GM23338 (cell line): ENCODE measurements at regions not wholly inside any gene's neighbourhood (a gene's known extent, or its start where the extent isn't known, plus 50 kb on each side); places are given as distances from the start of the nearest gene placed in this dataset.

Experiments used
- ATAC-seq: fragments of 200-7000 bp; cut with Tn5 transposase; 3 replicates; pipeline ENCODE4 v1.9.1; 2020
- DNase-seq: peaks from one replicate; pipeline ENCODE4 v3.0.0-alpha.2; 2015; ENCODE audit warnings: low spot score
- H2AFZ ChIP-seq: fragments of 200-600 bp; sonication (generic); 2 replicates; pipeline ENCODE4 v1.8.0; 2016; ENCODE audit warnings: antibody characterized with exemption, mild to moderate bottlenecking, moderate library complexity
- H3F3A ChIP-seq: fragments of 200-600 bp; sonication (generic); replicated peaks from 2 replicates; pipeline ENCODE4 v1.8.0; 2017; ENCODE audit warnings: antibody characterized with exemption, mixed run types, low read depth
- H3K27ac ChIP-seq: fragments of 200-600 bp; sonication (generic); 2 replicates; pipeline ENCODE4 v1.6.1; 2016; ENCODE audit warnings: low read depth
- H3K27me3 ChIP-seq: fragments of 200-600 bp; sonication (generic); 2 replicates; pipeline ENCODE4 v1.8.0; 2016; ENCODE audit warnings: mild to moderate bottlenecking, mixed run types, moderate library complexity; ENCODE audit not compliant: insufficient read depth
- H3K36me3 ChIP-seq: fragments of 200-600 bp; sonication (generic); 2 replicates; pipeline ENCODE4 v1.8.0; 2016; ENCODE audit warnings: mild to moderate bottlenecking; ENCODE audit not compliant: insufficient read depth
- H3K4me1 ChIP-seq: fragments of 200-600 bp; sonication (generic); 2 replicates; pipeline ENCODE4 v1.8.0; 2016; ENCODE audit warnings: mild to moderate bottlenecking, moderate library complexity; ENCODE audit not compliant: insufficient read depth
- H3K4me2 ChIP-seq: fragments of 200-600 bp; sonication (generic); 2 replicates; pipeline ENCODE4 v1.7.1; 2017; ENCODE audit warnings: mixed run types
- H3K4me3 ChIP-seq: fragments of 200-600 bp; sonication (generic); 2 replicates; pipeline ENCODE4 v1.6.1; 2016; ENCODE audit warnings: mixed run types
- H3K79me2 ChIP-seq: fragments of 200-600 bp; sonication (generic); replicated peaks from 2 replicates; pipeline ENCODE4 v1.8.0; 2017; ENCODE audit warnings: mild to moderate bottlenecking; ENCODE audit not compliant: insufficient read depth
- H3K9me2 ChIP-seq: fragments of 200-600 bp; sonication (generic); 2 replicates; pipeline ENCODE4 v1.8.0; 2017; ENCODE audit not compliant: insufficient read depth
- H4K20me1 ChIP-seq: fragments of 200-600 bp; sonication (generic); replicated peaks from 2 replicates; pipeline ENCODE4 v1.8.0; 2017; ENCODE audit warnings: mild to moderate bottlenecking; ENCODE audit not compliant: insufficient read depth
- H3K27ac Mint-ChIP-seq: 2 replicates; pipeline ENCODE4 v1.8.0; 2020; ENCODE audit warnings: inconsistent platforms, mild to moderate bottlenecking, moderate library complexity, mixed read lengths
- H3K27me3 Mint-ChIP-seq: 3 replicates; pipeline ENCODE4 v1.8.0; 2022; ENCODE audit warnings: low read depth, mild to moderate bottlenecking, moderate library complexity, mixed read lengths, inconsistent platforms; ENCODE audit not compliant: insufficient read depth, poor library complexity
- H3K36me3 Mint-ChIP-seq: 3 replicates; pipeline ENCODE4 v1.8.0; 2021; ENCODE audit warnings: low read depth, mild to moderate bottlenecking, inconsistent platforms, moderate library complexity, mixed read lengths
- H3K4me1 Mint-ChIP-seq: 3 replicates; pipeline ENCODE4 v1.8.0; 2020; ENCODE audit warnings: mild to moderate bottlenecking, inconsistent platforms, mixed read lengths
- H3K4me3 Mint-ChIP-seq: 3 replicates; pipeline ENCODE4 v1.8.0; 2021; ENCODE audit warnings: moderate library complexity, mild to moderate bottlenecking, inconsistent platforms, mixed read lengths
- H3K9me3 Mint-ChIP-seq: 3 replicates; pipeline ENCODE4 v1.8.0; 2020; ENCODE audit warnings: moderate library complexity, mild to moderate bottlenecking, inconsistent platforms, mixed read lengths
- CREB1 ChIP-seq: fragments of 250-450 bp; sonication (Bioruptor Pico); IDR thresholded peaks from 2 replicates; pipeline ENCODE4 v1.5.0; 2020; ENCODE audit warnings: low read depth, mild to moderate bottlenecking, moderate library complexity
- EZH2 ChIP-seq: fragments of 200-600 bp; sonication (generic); IDR thresholded peaks from one replicate; pipeline ENCODE4 v1.8.0; 2017; ENCODE audit warnings: antibody characterized with exemption, mild to moderate bottlenecking, low read depth; ENCODE audit not compliant: unreplicated experiment
- EZH2phosphoT487 ChIP-seq: fragments of 200-600 bp; sonication (generic); IDR thresholded peaks from one replicate; pipeline ENCODE4 v1.8.1; 2018; ENCODE audit warnings: antibody characterized with exemption; ENCODE audit not compliant: unreplicated experiment
- JUNB ChIP-seq: IDR thresholded peaks from one replicate; pipeline ENCODE4 v1.6.1; 2016; ENCODE audit warnings: antibody characterized with exemption; ENCODE audit not compliant: unreplicated experiment
- NANOG ChIP-seq: IDR thresholded peaks from 2 replicates; pipeline ENCODE4 v1.6.1; 2016; ENCODE audit warnings: antibody characterized with exemption, borderline replicate concordance
- POLR2AphosphoS5 ChIP-seq: IDR thresholded peaks from 2 replicates; pipeline ENCODE4 v1.6.1; 2016; ENCODE audit warnings: antibody characterized with exemption, low read depth
- STAT1 ChIP-seq: IDR thresholded peaks from one replicate; pipeline ENCODE4 v1.6.1; 2016; ENCODE audit warnings: antibody characterized with exemption; ENCODE audit not compliant: unreplicated experiment
- ZNF114 ChIP-seq: fragments of 250-450 bp; sonication (Bioruptor Pico); IDR thresholded peaks from 2 replicates; pipeline ENCODE4 v1.5.0; 2020; ENCODE audit warnings: mild to moderate bottlenecking, moderate library complexity
- ZNF331 ChIP-seq: fragments of 250-450 bp; sonication (Bioruptor Pico); IDR thresholded peaks from 2 replicates; pipeline ENCODE4 v1.5.0; 2020; ENCODE audit warnings: low read depth, mild to moderate bottlenecking, moderate library complexity
- TF ChIP-seq, protein P1 (sequence below): IDR thresholded peaks from 2 replicates; pipeline ENCODE4 v1.6.1; 2016; ENCODE audit warnings: antibody characterized with exemption
- TF ChIP-seq, protein P2 (sequence below): fragments of 250-450 bp; sonication (Bioruptor Pico); IDR thresholded peaks from 2 replicates; pipeline ENCODE4 v1.5.0; 2020; ENCODE audit warnings: mild to moderate bottlenecking, moderate library complexity
- TF ChIP-seq, protein P3 (sequence below): IDR thresholded peaks from one replicate; pipeline ENCODE4 v1.6.1; 2018; ENCODE audit warnings: antibody characterized with exemption; ENCODE audit not compliant: unreplicated experiment
- TF ChIP-seq, protein P4 (sequence below), 2 experiments: fragments of 200-600 bp in 1 of 2; sonication (generic) in 1 of 2; conservative IDR thresholded peaks; 2 replicates each; pipeline versions ENCODE4 v1.5.1 to v1.6.1; 2016 to 2017; ENCODE audit warnings: antibody characterized with exemption in 2 of 2, low read depth in 2 of 2, mild to moderate bottlenecking in 2 of 2, moderate library complexity in 1 of 2

DNA sequence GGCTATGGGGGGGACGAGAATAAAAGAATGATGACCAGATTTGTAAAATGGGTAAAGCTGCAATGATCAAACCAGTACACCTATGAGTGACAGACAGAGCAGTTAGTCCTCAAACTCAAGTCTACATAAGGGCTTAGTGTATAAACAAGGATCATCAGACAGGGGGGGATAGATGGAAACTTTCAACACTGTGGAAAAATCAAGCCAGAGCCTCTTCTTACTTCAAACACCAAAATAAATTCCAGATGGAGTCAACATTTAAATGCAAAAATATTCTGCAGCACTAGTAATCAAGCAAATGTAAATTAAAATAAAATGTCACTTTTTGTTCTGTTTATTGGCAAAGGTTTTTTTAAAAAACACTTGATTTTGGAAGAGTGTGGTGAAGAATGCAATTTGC, 205.9 kb upstream of the RGMA start:
- Histone ChIP-seq H3K27me3 (no peaks in the 10 kb centered on the region), H3K79me2 (no peaks in the 10 kb centered on the region), H2AFZ (no peak overlapping the region), H3K36me3 (no peaks in the 10 kb centered on the region), H3F3A (no peaks in the 10 kb centered on the region), H3K4me2 (no peak overlapping the region), H3K27ac (no peak overlapping the region), H4K20me1 (no peaks in the 10 kb centered on the region), H3K4me1 (peaks cover 10% of the 10 kb centered on the region), H3K4me3 (no peak overlapping the region), H3K9me2 (no peaks in the 10 kb centered on the region)
- peaks cover 4% of the 10 kb centered on the region for H3K27me3 Mint-ChIP-seq
- ATAC-seq (no peak), DNase-seq (no peak)
- TF ChIP-seq EZH2phosphoT487 = no peak
- TF ChIP-seq, protein P1, sequence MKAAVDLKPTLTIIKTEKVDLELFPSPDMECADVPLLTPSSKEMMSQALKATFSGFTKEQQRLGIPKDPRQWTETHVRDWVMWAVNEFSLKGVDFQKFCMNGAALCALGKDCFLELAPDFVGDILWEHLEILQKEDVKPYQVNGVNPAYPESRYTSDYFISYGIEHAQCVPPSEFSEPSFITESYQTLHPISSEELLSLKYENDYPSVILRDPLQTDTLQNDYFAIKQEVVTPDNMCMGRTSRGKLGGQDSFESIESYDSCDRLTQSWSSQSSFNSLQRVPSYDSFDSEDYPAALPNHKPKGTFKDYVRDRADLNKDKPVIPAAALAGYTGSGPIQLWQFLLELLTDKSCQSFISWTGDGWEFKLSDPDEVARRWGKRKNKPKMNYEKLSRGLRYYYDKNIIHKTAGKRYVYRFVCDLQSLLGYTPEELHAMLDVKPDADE = no peak
- no peak for TF ChIP-seq CREB1 (CRISPR knock-in tag)
- TF ChIP-seq, protein P2, sequence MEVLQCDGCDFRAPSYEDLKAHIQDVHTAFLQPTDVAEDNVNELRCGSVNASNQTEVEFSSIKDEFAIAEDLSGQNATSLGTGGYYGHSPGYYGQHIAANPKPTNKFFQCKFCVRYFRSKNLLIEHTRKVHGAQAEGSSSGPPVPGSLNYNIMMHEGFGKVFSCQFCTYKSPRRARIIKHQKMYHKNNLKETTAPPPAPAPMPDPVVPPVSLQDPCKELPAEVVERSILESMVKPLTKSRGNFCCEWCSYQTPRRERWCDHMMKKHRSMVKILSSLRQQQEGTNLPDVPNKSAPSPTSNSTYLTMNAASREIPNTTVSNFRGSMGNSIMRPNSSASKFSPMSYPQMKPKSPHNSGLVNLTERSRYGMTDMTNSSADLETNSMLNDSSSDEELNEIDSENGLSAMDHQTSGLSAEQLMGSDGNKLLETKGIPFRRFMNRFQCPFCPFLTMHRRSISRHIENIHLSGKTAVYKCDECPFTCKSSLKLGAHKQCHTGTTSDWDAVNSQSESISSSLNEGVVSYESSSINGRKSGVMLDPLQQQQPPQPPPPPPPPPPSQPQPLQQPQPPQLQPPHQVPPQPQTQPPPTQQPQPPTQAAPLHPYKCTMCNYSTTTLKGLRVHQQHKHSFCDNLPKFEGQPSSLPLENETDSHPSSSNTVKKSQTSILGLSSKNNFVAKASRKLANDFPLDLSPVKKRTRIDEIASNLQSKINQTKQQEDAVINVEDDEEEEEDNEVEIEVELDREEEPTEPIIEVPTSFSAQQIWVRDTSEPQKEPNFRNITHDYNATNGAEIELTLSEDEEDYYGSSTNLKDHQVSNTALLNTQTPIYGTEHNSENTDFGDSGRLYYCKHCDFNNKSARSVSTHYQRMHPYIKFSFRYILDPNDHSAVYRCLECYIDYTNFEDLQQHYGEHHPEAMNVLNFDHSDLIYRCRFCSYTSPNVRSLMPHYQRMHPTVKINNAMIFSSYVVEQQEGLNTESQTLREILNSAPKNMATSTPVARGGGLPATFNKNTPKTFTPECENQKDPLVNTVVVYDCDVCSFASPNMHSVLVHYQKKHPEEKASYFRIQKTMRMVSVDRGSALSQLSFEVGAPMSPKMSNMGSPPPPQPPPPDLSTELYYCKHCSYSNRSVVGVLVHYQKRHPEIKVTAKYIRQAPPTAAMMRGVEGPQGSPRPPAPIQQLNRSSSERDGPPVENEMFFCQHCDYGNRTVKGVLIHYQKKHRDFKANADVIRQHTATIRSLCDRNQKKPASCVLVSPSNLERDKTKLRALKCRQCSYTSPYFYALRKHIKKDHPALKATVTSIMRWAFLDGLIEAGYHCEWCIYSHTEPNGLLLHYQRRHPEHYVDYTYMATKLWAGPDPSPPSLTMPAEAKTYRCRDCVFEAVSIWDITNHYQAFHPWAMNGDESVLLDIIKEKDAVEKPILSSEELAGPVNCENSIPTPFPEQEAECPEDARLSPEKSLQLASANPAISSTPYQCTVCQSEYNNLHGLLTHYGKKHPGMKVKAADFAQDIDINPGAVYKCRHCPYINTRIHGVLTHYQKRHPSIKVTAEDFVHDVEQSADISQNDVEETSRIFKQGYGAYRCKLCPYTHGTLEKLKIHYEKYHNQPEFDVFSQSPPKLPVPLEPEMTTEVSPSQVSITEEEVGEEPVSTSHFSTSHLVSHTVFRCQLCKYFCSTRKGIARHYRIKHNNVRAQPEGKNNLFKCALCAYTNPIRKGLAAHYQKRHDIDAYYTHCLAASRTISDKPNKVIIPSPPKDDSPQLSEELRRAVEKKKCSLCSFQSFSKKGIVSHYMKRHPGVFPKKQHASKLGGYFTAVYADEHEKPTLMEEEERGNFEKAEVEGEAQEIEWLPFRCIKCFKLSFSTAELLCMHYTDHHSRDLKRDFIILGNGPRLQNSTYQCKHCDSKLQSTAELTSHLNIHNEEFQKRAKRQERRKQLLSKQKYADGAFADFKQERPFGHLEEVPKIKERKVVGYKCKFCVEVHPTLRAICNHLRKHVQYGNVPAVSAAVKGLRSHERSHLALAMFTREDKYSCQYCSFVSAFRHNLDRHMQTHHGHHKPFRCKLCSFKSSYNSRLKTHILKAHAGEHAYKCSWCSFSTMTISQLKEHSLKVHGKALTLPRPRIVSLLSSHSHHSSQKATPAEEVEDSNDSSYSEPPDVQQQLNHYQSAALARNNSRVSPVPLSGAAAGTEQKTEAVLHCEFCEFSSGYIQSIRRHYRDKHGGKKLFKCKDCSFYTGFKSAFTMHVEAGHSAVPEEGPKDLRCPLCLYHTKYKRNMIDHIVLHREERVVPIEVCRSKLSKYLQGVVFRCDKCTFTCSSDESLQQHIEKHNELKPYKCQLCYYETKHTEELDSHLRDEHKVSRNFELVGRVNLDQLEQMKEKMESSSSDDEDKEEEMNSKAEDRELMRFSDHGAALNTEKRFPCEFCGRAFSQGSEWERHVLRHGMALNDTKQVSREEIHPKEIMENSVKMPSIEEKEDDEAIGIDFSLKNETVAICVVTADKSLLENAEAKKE (CRISPR knock-in tag) = no peak
- TF ChIP-seq ZNF114 = no peak
- TF ChIP-seq, protein P3, sequence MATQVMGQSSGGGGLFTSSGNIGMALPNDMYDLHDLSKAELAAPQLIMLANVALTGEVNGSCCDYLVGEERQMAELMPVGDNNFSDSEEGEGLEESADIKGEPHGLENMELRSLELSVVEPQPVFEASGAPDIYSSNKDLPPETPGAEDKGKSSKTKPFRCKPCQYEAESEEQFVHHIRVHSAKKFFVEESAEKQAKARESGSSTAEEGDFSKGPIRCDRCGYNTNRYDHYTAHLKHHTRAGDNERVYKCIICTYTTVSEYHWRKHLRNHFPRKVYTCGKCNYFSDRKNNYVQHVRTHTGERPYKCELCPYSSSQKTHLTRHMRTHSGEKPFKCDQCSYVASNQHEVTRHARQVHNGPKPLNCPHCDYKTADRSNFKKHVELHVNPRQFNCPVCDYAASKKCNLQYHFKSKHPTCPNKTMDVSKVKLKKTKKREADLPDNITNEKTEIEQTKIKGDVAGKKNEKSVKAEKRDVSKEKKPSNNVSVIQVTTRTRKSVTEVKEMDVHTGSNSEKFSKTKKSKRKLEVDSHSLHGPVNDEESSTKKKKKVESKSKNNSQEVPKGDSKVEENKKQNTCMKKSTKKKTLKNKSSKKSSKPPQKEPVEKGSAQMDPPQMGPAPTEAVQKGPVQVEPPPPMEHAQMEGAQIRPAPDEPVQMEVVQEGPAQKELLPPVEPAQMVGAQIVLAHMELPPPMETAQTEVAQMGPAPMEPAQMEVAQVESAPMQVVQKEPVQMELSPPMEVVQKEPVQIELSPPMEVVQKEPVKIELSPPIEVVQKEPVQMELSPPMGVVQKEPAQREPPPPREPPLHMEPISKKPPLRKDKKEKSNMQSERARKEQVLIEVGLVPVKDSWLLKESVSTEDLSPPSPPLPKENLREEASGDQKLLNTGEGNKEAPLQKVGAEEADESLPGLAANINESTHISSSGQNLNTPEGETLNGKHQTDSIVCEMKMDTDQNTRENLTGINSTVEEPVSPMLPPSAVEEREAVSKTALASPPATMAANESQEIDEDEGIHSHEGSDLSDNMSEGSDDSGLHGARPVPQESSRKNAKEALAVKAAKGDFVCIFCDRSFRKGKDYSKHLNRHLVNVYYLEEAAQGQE = no peak
- TF ChIP-seq JUNB = no peak
- TF ChIP-seq ZNF331 (CRISPR knock-in tag) = no peak
- TF ChIP-seq EZH2 = no peak
- TF ChIP-seq POLR2AphosphoS5 = no peak
- no peak for TF ChIP-seq STAT1
- TF ChIP-seq, protein P4, sequence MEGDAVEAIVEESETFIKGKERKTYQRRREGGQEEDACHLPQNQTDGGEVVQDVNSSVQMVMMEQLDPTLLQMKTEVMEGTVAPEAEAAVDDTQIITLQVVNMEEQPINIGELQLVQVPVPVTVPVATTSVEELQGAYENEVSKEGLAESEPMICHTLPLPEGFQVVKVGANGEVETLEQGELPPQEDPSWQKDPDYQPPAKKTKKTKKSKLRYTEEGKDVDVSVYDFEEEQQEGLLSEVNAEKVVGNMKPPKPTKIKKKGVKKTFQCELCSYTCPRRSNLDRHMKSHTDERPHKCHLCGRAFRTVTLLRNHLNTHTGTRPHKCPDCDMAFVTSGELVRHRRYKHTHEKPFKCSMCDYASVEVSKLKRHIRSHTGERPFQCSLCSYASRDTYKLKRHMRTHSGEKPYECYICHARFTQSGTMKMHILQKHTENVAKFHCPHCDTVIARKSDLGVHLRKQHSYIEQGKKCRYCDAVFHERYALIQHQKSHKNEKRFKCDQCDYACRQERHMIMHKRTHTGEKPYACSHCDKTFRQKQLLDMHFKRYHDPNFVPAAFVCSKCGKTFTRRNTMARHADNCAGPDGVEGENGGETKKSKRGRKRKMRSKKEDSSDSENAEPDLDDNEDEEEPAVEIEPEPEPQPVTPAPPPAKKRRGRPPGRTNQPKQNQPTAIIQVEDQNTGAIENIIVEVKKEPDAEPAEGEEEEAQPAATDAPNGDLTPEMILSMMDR (conservative IDR thresholded peaks at IDR 0.05; ENCODE audit: low read depth in 2 of 2) = no peak
- TF ChIP-seq NANOG = no peak
- H3K4me1 Mint-ChIP-seq = peaks cover 18% of the 10 kb centered on the region
- H3K9me3 Mint-ChIP-seq = no peaks in the 10 kb centered on the region; the same call in 2 of the 3 replicates
- H3K36me3 Mint-ChIP-seq = no peaks in the 10 kb centered on the region; the same call in 2 of the 3 replicates
- H3K27ac Mint-ChIP-seq = no peak overlapping the region
- H3K4me3 Mint-ChIP-seq = no peak overlapping the region
